ENCODE measurements at regions not wholly inside any gene's neighbourhood (a gene's known extent, or its start where the extent isn't known, plus 50 kb on each side); places are given as distances from the start of the nearest gene placed in this dataset.

GRCh38 chr2:234885886-234886285 lies 65.9 kb upstream of the SH3BP4 start:
- no peak overlapping the region for H3K4me3 Mint-ChIP-seq (ENCODE audit: unreplicated experiment)

GRCh38 chr2:234885118-234885517 lies 66.7 kb upstream of the SH3BP4 start:
- H3K4me1 ChIP-seq: peaks cover 14% of the 10 kb centered on the region
- CTCF ChIA-PET: no interaction called here
- no TSS peak for BruUV-seq (replicated peaks)
- intact Hi-C loops (cut with micrococcal nuclease; ENCODE audit: unreplicated experiment): no loop called here
- H3K36me3 Mint-ChIP-seq (ENCODE audit: insufficient read depth, unreplicated experiment): peaks cover 6% of the 10 kb centered on the region
- H3K27ac Mint-ChIP-seq (ENCODE audit: unreplicated experiment): no peak overlapping the region
- no peaks in the 10 kb centered on the region for H3K9me3 ChIP-seq
- POLR2A ChIA-PET: no interaction called here
- no peaks in the 10 kb centered on the region for H3K9me3 Mint-ChIP-seq (ENCODE audit: unreplicated experiment)
- H3K27me3 ChIP-seq (replicated peaks; ENCODE audit: control insufficient read depth, insufficient read depth, low read length): no peaks in the 10 kb centered on the region
- no peak for DNase-seq
- H3K27me3 Mint-ChIP-seq (ENCODE audit: insufficient read depth, unreplicated experiment): no peaks in the 10 kb centered on the region
- no peak overlapping the region for H3K4me3 ChIP-seq (ENCODE audit: low read depth, low read length)
- H3K36me3 ChIP-seq (ENCODE audit: control insufficient read depth, insufficient read depth, low read length): no peaks in the 10 kb centered on the region
- H3K4me1 Mint-ChIP-seq (ENCODE audit: low read depth, unreplicated experiment): peaks cover 4% of the 10 kb centered on the region
- H3K4me3 Mint-ChIP-seq (ENCODE audit: unreplicated experiment): no peak overlapping the region
- no peak for TF ChIP-seq CTCF (IDR thresholded peaks at IDR 0.05; ENCODE audit: insufficient read depth in 1 of 2, low read depth in 1 of 2, low read length in 1 of 2, severe bottlenecking in 1 of 2, unreplicated experiment in 1 of 2)

More at GRCh38 chr2:234885886-234886285, 65.9 kb upstream of the SH3BP4 start:
- H3K27me3 Mint-ChIP-seq (ENCODE audit: insufficient read depth, unreplicated experiment): no peaks in the 10 kb centered on the region
- Histone ChIP-seq H3K36me3 (ENCODE audit: control insufficient read depth, insufficient read depth, low read length) (no peaks in the 10 kb centered on the region), H3K9me3 (no peaks in the 10 kb centered on the region), H3K4me1 (peaks cover 14% of the 10 kb centered on the region), H3K4me3 (ENCODE audit: low read depth, low read length) (no peak overlapping the region), H3K27me3 (replicated peaks; ENCODE audit: control insufficient read depth, insufficient read depth, low read length) (no peaks in the 10 kb centered on the region)
- H3K4me1 Mint-ChIP-seq (ENCODE audit: low read depth, unreplicated experiment): peaks cover 4% of the 10 kb centered on the region
- H3K9me3 Mint-ChIP-seq (ENCODE audit: unreplicated experiment): no peaks in the 10 kb centered on the region
- POLR2A ChIA-PET: no interaction called here
- intact Hi-C loops (cut with micrococcal nuclease; ENCODE audit: unreplicated experiment): no loop called here
- TF ChIP-seq CTCF (IDR thresholded peaks at IDR 0.05; ENCODE audit: insufficient read depth in 1 of 2, low read depth in 1 of 2, low read length in 1 of 2, severe bottlenecking in 1 of 2, unreplicated experiment in 1 of 2): no peak
- DNase-seq: no peak
- CTCF ChIA-PET: no interaction called here
- no peak overlapping the region for H3K27ac Mint-ChIP-seq (ENCODE audit: unreplicated experiment)
- H3K36me3 Mint-ChIP-seq (ENCODE audit: insufficient read depth, unreplicated experiment): peaks cover 6% of the 10 kb centered on the region
- no TSS peak for BruUV-seq (replicated peaks)

- H3K4me1 ChIP-seq: peaks cover 14% of the 10 kb centered on the region
- H3K36me3 Mint-ChIP-seq (ENCODE audit: insufficient read depth, unreplicated experiment): peaks cover 6% of the 10 kb centered on the region
- no peaks in the 10 kb centered on the region for H3K9me3 ChIP-seq
- no TSS peak for BruUV-seq (replicated peaks)
- no peaks in the 10 kb centered on the region for H3K36me3 ChIP-seq (ENCODE audit: control insufficient read depth, insufficient read depth, low read length)
- H3K27me3 ChIP-seq (replicated peaks; ENCODE audit: control insufficient read depth, insufficient read depth, low read length): no peaks in the 10 kb centered on the region
- H3K4me3 ChIP-seq (ENCODE audit: low read depth, low read length): no peak overlapping the region
- no peaks in the 10 kb centered on the region for H3K9me3 Mint-ChIP-seq (ENCODE audit: unreplicated experiment)
- TF ChIP-seq CTCF (IDR thresholded peaks at IDR 0.05; ENCODE audit: insufficient read depth in 1 of 2, low read depth in 1 of 2, low read length in 1 of 2, severe bottlenecking in 1 of 2, unreplicated experiment in 1 of 2): no peak
- intact Hi-C loops (cut with micrococcal nuclease; ENCODE audit: unreplicated experiment): no loop called here
- POLR2A ChIA-PET: no interaction called here
- H3K4me1 Mint-ChIP-seq (ENCODE audit: low read depth, unreplicated experiment): peaks cover 4% of the 10 kb centered on the region
- H3K27me3 Mint-ChIP-seq (ENCODE audit: insufficient read depth, unreplicated experiment): no peaks in the 10 kb centered on the region
- CTCF ChIA-PET: no interaction called here
- H3K27ac Mint-ChIP-seq (ENCODE audit: unreplicated experiment): no peak overlapping the region
- no peak overlapping the region for H3K4me3 Mint-ChIP-seq (ENCODE audit: unreplicated experiment)
- DNase-seq: no peak
Observed at GRCh38 chr2:234884591-234884990, 67.2 kb upstream of the SH3BP4 start.
